ENCODE measurements at regions not wholly inside any gene's neighbourhood (a gene's known extent, or its start where the extent isn't known, plus 50 kb on each side); places are given as distances from the start of the nearest gene placed in this dataset.

GRCh38 chr3:165519687-165520086 lies 317.5 kb downstream of the BCHE start:
- DNase-seq (ENCODE audit: extremely low spot score, unreplicated experiment): no peak
- H3K4me1 Mint-ChIP-seq (ENCODE audit: unreplicated experiment): no peaks in the 10 kb centered on the region
- H3K27me3 Mint-ChIP-seq: no peaks in the 10 kb centered on the region
- no peak overlapping the region for H3K4me3 Mint-ChIP-seq
- no peak for TF ChIP-seq CTCF (conservative IDR thresholded peaks at IDR 0.05)
- no peak overlapping the region for H3K27ac Mint-ChIP-seq
- no peaks in the 10 kb centered on the region for H3K36me3 Mint-ChIP-seq
- no peaks in the 10 kb centered on the region for H3K9me3 Mint-ChIP-seq

- H3K9me3 Mint-ChIP-seq: no peaks in the 10 kb centered on the region
- H3K27ac Mint-ChIP-seq: no peak overlapping the region
- H3K4me1 Mint-ChIP-seq (ENCODE audit: unreplicated experiment): no peaks in the 10 kb centered on the region
- no peak overlapping the region for H3K4me3 Mint-ChIP-seq
- H3K36me3 Mint-ChIP-seq: no peaks in the 10 kb centered on the region
- no peak for TF ChIP-seq CTCF (conservative IDR thresholded peaks at IDR 0.05)
- no peaks in the 10 kb centered on the region for H3K27me3 Mint-ChIP-seq
- DNase-seq (ENCODE audit: extremely low spot score, unreplicated experiment): no peak
Observed at GRCh38 chr3:165518346-165518745, 318.9 kb downstream of the BCHE start.

- no peak for TF ChIP-seq CTCF (conservative IDR thresholded peaks at IDR 0.05)
- no peak for DNase-seq (ENCODE audit: extremely low spot score, unreplicated experiment)
- no peaks in the 10 kb centered on the region for H3K27me3 Mint-ChIP-seq
- H3K27ac Mint-ChIP-seq: no peak overlapping the region
- no peak overlapping the region for H3K4me3 Mint-ChIP-seq
- no peaks in the 10 kb centered on the region for H3K4me1 Mint-ChIP-seq (ENCODE audit: unreplicated experiment)
- H3K36me3 Mint-ChIP-seq: no peaks in the 10 kb centered on the region
- no peaks in the 10 kb centered on the region for H3K9me3 Mint-ChIP-seq
Observed at GRCh38 chr3:165513715-165514701, 317.8 kb upstream of the SLITRK3 start.

- H3K27me3 Mint-ChIP-seq: no peaks in the 10 kb centered on the region
- no peak for DNase-seq (ENCODE audit: extremely low spot score, unreplicated experiment)
- no peak overlapping the region for H3K4me3 Mint-ChIP-seq
- no peak for TF ChIP-seq CTCF (conservative IDR thresholded peaks at IDR 0.05)
- H3K27ac Mint-ChIP-seq: no peak overlapping the region
- peaks cover 15% of the 10 kb centered on the region for H3K9me3 Mint-ChIP-seq
- no peaks in the 10 kb centered on the region for H3K36me3 Mint-ChIP-seq
- no peaks in the 10 kb centered on the region for H3K4me1 Mint-ChIP-seq (ENCODE audit: unreplicated experiment)
Observed at GRCh38 chr3:165507576-165507975, 311.4 kb upstream of the SLITRK3 start.

GRCh38 chr3:165507060-165507459 lies 310.9 kb upstream of the SLITRK3 start:
- no peaks in the 10 kb centered on the region for H3K36me3 Mint-ChIP-seq
- H3K4me3 Mint-ChIP-seq: no peak overlapping the region
- H3K9me3 Mint-ChIP-seq: peaks cover 15% of the 10 kb centered on the region
- H3K27ac Mint-ChIP-seq: no peak overlapping the region
- H3K4me1 Mint-ChIP-seq (ENCODE audit: unreplicated experiment): no peaks in the 10 kb centered on the region
- no peak for DNase-seq (ENCODE audit: extremely low spot score, unreplicated experiment)
- no peak for TF ChIP-seq CTCF (conservative IDR thresholded peaks at IDR 0.05)
- no peaks in the 10 kb centered on the region for H3K27me3 Mint-ChIP-seq
